WTC11 (cell line): ENCODE measurements at regions not wholly inside any gene's neighbourhood (a gene's known extent, or its start where the extent isn't known, plus 50 kb on each side); places are given as distances from the start of the nearest gene placed in this dataset.

Experiments
- ATAC-seq: fragments of 200-7000 bp; cut with Tn5 transposase; 2 replicates; pipeline ENCODE4 v1.10.0; 2021; ENCODE audit warnings: mild to moderate bottlenecking, moderate library complexity
- CTCF ChIA-PET: fragments of 300-600 bp; sonication (Branson Sonifier 250); formaldehyde crosslinking; loops from one replicate; lab custom pipeline; 2021; ENCODE audit warnings: antibody characterized with exemption; lab: Charles Lee
- POLR2A ChIA-PET: fragments of 350-600 bp; sonication (Branson Sonifier 250); formaldehyde crosslinking; loops from one replicate; lab custom pipeline; 2021; ENCODE audit warnings: antibody characterized with exemption; lab: Charles Lee
- DNase-seq: peaks from one replicate; pipeline ENCODE4 v3.0.0; 2021; ENCODE audit warnings: low spot score
- H3K27ac Mint-ChIP-seq: 2 replicates; pipeline ENCODE4 v1.8.0; 2021; ENCODE audit warnings: mixed read lengths
- H3K27me3 Mint-ChIP-seq: 2 replicates; pipeline ENCODE4 v1.8.0; 2021; ENCODE audit warnings: low read depth, mild to moderate bottlenecking, moderate library complexity, mixed read lengths
- H3K36me3 Mint-ChIP-seq: 2 replicates; pipeline ENCODE4 v1.8.0; 2021; ENCODE audit warnings: mixed read lengths
- H3K4me1 Mint-ChIP-seq: 2 replicates; pipeline ENCODE4 v1.8.0; 2022; ENCODE audit warnings: mixed read lengths
- H3K4me3 Mint-ChIP-seq: 2 replicates; pipeline ENCODE4 v1.8.0; 2021; ENCODE audit warnings: mild to moderate bottlenecking, moderate library complexity, mixed read lengths
- H3K9me3 Mint-ChIP-seq: 2 replicates; pipeline ENCODE4 v1.8.0; 2021; ENCODE audit warnings: mixed read lengths
- AFF4 ChIP-seq: sonication (generic); formaldehyde crosslinking; IDR thresholded peaks from 2 replicates; pipeline ENCODE4 v1.8.1; 2023; ENCODE audit warnings: mild to moderate bottlenecking, missing genetic modification reagents, borderline replicate concordance
- ATF2 ChIP-seq: sonication (generic); formaldehyde crosslinking; IDR thresholded peaks from 2 replicates; pipeline ENCODE4 v1.8.1; 2022; ENCODE audit warnings: low read depth, missing genetic modification reagents, borderline replicate concordance
- ATF3 ChIP-seq: sonication (generic); formaldehyde crosslinking; conservative IDR thresholded peaks from 2 replicates; pipeline ENCODE4 v1.8.1; 2022; ENCODE audit warnings: mild to moderate bottlenecking, missing genetic modification reagents
- E2F1 ChIP-seq: sonication (generic); formaldehyde crosslinking; IDR thresholded peaks from 2 replicates; pipeline ENCODE4 v1.8.0; 2022; ENCODE audit warnings: mild to moderate bottlenecking, missing genetic modification reagents
- E2F4 ChIP-seq: sonication (generic); formaldehyde crosslinking; IDR thresholded peaks from 2 replicates; pipeline ENCODE4 v1.8.1; 2022; ENCODE audit warnings: low read depth, mild to moderate bottlenecking, moderate library complexity, missing genetic modification reagents, borderline replicate concordance
- MAX ChIP-seq: sonication (generic); formaldehyde crosslinking; IDR thresholded peaks from 2 replicates; pipeline ENCODE4 v1.8.0; 2022; ENCODE audit warnings: mild to moderate bottlenecking, missing genetic modification reagents
- MLX ChIP-seq: sonication (generic); formaldehyde crosslinking; IDR thresholded peaks from 2 replicates; pipeline ENCODE4 v1.8.1; 2023; ENCODE audit warnings: mild to moderate bottlenecking, missing genetic modification reagents, moderate library complexity
- MXD4 ChIP-seq: fragments of 250-450 bp; sonication (Bioruptor Pico); IDR thresholded peaks from 2 replicates; pipeline ENCODE4 v1.8.0; 2021; ENCODE audit warnings: mild to moderate bottlenecking, moderate library complexity, borderline replicate concordance
- MYBL2 ChIP-seq: sonication (generic); formaldehyde crosslinking; IDR thresholded peaks from 2 replicates; pipeline ENCODE4 v1.8.1; 2023; ENCODE audit warnings: mild to moderate bottlenecking, moderate library complexity, missing genetic modification reagents
- NFE2L1 ChIP-seq: sonication (generic); formaldehyde crosslinking; IDR thresholded peaks from 2 replicates; pipeline ENCODE4 v1.8.1; 2023; ENCODE audit warnings: missing genetic modification reagents
- NR1H2 ChIP-seq: sonication (generic); formaldehyde crosslinking; IDR thresholded peaks from 2 replicates; pipeline ENCODE4 v1.9.0; 2021; ENCODE audit warnings: mild to moderate bottlenecking, moderate library complexity, missing genetic modification reagents
- OVOL2 ChIP-seq: fragments of 250-450 bp; sonication (Bioruptor Pico); IDR thresholded peaks from 2 replicates; pipeline ENCODE4 v1.9.0; 2021; ENCODE audit warnings: mild to moderate bottlenecking, borderline replicate concordance
- SMAD3 ChIP-seq: sonication (generic); formaldehyde crosslinking; IDR thresholded peaks from 2 replicates; pipeline ENCODE4 v1.8.0; 2022; ENCODE audit warnings: missing genetic modification reagents, mild to moderate bottlenecking, borderline replicate concordance
- SOX15 ChIP-seq: fragments of 250-450 bp; sonication (Bioruptor Pico); IDR thresholded peaks from 2 replicates; pipeline ENCODE4 v1.9.0; 2021; ENCODE audit warnings: mild to moderate bottlenecking
- TEAD4 ChIP-seq: sonication (generic); formaldehyde crosslinking; IDR thresholded peaks from 2 replicates; pipeline ENCODE4 v1.8.0; 2022; ENCODE audit warnings: mild to moderate bottlenecking, missing genetic modification reagents
- ZBTB43 ChIP-seq: sonication (generic); formaldehyde crosslinking; IDR thresholded peaks from 2 replicates; pipeline ENCODE4 v1.8.1; 2023; ENCODE audit warnings: mild to moderate bottlenecking, missing genetic modification reagents
- ZNF263 ChIP-seq: sonication (generic); formaldehyde crosslinking; IDR thresholded peaks from 2 replicates; pipeline ENCODE4 v1.8.1; 2022; ENCODE audit warnings: low read depth, mild to moderate bottlenecking, moderate library complexity, missing genetic modification reagents
- ZNF416 ChIP-seq: fragments of 250-450 bp; sonication (Bioruptor Pico); IDR thresholded peaks from 2 replicates; pipeline ENCODE4 v1.9.0; 2021; ENCODE audit warnings: mild to moderate bottlenecking, inconsistent platforms

- no peak for TF ChIP-seq ZBTB43 (CRISPR knock-in tag)
- no peak for TF ChIP-seq ATF3 (CRISPR knock-in tag)
Observed at GRCh38 chr5:123811831-123812230, 299.9 kb downstream of the CSNK1G3 start (continued).

- no peaks in the 10 kb centered on the region for H3K36me3 Mint-ChIP-seq
- DNase-seq: no peak
- ChIA-PET POLR2A (interaction anchor here (0.6 kb wide), 1 partner anchor 938 kb away, joined by 3 read pairs; no protein-coding TSS in a partner anchor), CTCF (interaction anchor here (0.6 kb wide), 1 partner anchor 732 kb away, joined by 3 read pairs; no protein-coding TSS in a partner anchor)
- no peak for ATAC-seq
- no peaks in the 10 kb centered on the region for H3K9me3 Mint-ChIP-seq
- peaks cover 82% of the 10 kb centered on the region for H3K4me1 Mint-ChIP-seq
- no peak overlapping the region for H3K4me3 Mint-ChIP-seq
- no peaks in the 10 kb centered on the region for H3K27me3 Mint-ChIP-seq
- TF ChIP-seq SOX15 (CRISPR knock-in tag) (no peak), MAX (CRISPR knock-in tag) (no peak), MYBL2 (CRISPR knock-in tag) (no peak), MXD4 (CRISPR knock-in tag) (no peak), SMAD3 (CRISPR knock-in tag) (no peak), AFF4 (CRISPR knock-in tag) (no peak), ZNF416 (CRISPR knock-in tag) (no peak), E2F1 (CRISPR knock-in tag) (no peak), TEAD4 (CRISPR knock-in tag) (no peak), ATF2 (CRISPR knock-in tag) (no peak), ZNF263 (no peak), NFE2L1 (CRISPR knock-in tag) (no peak), E2F4 (CRISPR knock-in tag) (no peak), OVOL2 (CRISPR knock-in tag) (no peak), NR1H2 (CRISPR knock-in tag) (no peak), MLX (no peak)
- peak overlapping the region; percentile 30; the same call in 1 of the 2 replicates for H3K27ac Mint-ChIP-seq
Observed at GRCh38 chr5:123810746-123811340, 298.9 kb downstream of the CSNK1G3 start.
